GM21381 (cell line): ENCODE measurements at regions not wholly inside any gene's neighbourhood (a gene's known extent, or its start where the extent isn't known, plus 50 kb on each side); places are given as distances from the start of the nearest gene placed in this dataset.

Source experiments
- ATAC-seq: cut with Tn5 transposase; IDR thresholded peaks from one replicate; pipeline ENCODE4 v1.9.1; 2021; ENCODE audit warnings: mild to moderate bottlenecking, moderate library complexity; ENCODE audit not compliant: unreplicated experiment

GRCh38 chr1:104787866-104788510 is 1038.3 kb downstream of the AMY1C start:
- no peak for ATAC-seq

GRCh38 chr1:104791030-104791429 is 1041.3 kb downstream of the AMY1C start:
- ATAC-seq: no peak

- ATAC-seq: no peak
Observed at GRCh38 chr1:104794035-104794434, 1044.3 kb downstream of the AMY1C start.

- ATAC-seq: no peak
Observed at GRCh38 chr1:104795931-104796330, 1046.2 kb downstream of the AMY1C start.

DNA sequence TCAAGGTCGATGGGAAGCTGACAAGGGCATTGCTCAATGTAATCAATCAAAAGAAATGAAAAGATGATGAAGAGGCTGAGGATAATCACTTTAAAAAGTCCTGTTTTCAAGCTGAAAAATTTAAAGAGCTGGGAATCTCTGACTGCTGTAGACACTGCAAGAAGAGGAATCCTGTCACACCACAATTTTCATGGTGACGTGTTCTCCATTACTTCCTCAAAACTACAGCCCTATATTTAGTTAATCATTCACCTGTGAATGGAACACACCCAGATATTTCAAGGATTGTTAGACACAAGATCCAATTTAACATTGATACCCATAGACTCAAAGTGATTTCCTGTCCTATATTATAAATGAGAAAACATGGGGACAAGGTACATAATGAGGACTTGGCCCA is 1048.3 kb downstream of the AMY1C start:
- ATAC-seq: no peak

GRCh38 chr1:104801344-104801743 is 1051.6 kb downstream of the AMY1C start:
- no peak for ATAC-seq

DNA sequence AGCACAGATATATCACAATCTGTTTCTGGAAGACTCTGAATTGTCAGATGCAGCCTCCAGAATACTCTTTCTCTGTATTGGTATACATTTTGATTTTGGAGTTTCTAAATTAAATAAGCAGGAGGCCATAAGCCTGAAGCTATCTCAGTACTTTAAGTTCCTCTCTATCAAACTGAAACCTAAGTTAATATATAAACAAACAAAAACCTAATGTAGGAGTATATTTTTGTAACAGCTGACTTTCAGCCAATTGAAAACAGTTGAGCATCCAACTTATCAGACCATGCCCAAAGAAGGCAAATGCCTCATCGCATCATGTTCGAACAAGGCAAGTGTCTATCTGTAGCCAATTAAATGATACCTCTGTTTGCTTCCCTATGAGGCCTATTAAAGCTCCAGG is 1054.4 kb downstream of the AMY1C start:
- ATAC-seq: no peak

DNA sequence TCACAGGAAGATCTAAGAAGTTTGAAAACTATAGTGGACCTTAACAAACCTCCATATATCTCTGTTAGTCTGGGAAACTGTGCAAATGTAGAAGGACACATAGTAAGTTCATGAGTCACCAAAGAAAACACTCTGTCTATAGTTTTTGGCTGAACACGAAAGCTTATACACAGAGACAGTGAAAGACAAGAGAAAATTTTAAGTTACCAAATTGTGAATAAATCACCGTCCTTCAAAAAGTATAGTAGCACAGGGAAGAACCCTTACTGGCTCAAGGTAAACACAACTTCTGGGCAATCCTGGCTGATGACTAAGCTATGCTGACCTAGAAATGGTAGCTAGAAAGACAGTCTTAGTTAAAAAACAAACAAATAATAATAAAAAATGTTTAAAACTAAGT is 1057.9 kb downstream of the AMY1C start:
- ATAC-seq: no peak

DNA sequence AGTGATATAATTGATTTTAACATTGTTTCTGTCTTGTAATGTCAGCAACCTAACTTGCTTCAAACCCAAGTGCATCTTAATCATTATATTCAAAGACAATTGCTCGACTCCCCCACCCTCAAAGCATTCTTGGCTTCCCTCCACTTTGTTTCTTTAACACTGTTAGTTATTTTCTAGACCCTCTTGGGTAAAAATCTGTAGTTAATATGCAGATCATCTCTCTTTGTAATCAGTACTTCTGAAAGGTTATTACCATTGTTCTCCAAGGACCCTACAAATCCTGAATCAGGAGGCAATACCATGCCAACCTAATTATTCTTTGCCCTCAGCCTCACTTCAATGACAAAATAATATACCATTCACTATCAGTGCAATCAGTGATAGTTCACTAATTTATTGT is 1075.7 kb downstream of the AMY1C start:
- no peak for ATAC-seq

- ATAC-seq: no peak
Observed at GRCh38 chr1:104830534-104830933, 1080.8 kb downstream of the AMY1C start.

GRCh38 chr1:104852151-104852550 is 1102.5 kb downstream of the AMY1C start:
- no peak for ATAC-seq

GRCh38 chr1:104853276-104853675 is 1103.6 kb downstream of the AMY1C start:
- ATAC-seq: no peak

GRCh38 chr1:104854529-104854928 is 1104.8 kb downstream of the AMY1C start:
- no peak for ATAC-seq

DNA sequence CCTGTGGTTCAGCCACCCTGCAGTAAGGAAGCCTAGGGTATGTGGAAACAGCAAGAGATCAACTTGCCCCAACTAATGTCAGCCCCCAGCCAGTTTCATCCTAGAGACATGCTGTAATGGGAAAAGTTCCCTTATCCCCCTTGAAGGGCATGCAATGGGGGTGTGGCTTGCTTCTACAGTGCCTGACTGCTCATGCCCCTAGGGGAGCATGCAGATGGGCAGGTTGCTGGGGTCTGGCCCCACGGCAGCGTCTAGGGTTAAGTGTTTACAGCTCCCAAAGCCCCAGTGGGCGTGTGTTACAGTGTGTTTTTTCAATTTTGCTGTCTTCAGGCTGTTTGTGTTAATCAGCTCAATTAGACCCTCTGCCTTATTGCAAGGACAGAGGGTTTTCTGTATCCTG is 1105.9 kb downstream of the AMY1C start:
- no peak for ATAC-seq

- no peak for ATAC-seq
Observed at GRCh38 chr1:104856091-104856490, 1106.4 kb downstream of the AMY1C start.

DNA sequence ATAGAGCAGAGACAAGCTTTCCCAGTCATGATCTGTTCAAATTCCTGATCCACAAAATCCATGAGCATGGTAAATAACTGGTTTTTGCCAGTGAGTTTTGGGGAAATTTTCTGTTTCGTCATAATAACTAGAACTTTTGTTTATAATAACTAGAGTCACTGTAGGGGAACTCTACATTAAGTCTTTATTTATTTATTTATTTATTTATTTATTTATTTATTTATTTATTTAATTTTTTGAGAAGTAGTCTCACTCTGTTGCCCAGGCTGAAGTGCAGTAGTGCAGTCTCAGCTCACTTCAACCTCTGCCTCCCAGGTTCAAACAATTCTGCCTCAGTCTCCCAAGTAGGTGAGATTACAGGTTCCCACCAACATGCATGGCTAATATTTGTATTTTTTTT is 1106.8 kb downstream of the AMY1C start:
- ATAC-seq: no peak

DNA sequence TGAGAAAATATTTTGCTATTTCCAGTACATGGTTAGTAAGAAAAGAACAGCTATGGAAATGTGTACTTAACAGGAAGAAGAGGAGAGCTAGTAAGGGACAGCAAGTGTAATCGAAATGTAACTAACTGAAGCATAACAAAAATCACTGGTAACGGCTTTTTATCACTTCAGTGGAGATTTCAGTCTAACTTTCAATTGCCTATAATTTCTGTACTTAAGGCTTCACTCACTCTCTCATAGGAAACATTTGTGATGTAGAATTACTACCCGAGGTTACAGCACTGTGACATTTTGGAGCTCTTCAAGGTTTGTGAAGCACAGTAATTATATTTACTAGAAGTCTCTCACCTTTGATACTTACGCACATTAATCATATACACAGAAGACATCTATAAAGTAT is 1119.1 kb downstream of the AMY1C start:
- no peak for ATAC-seq

- ATAC-seq: peak; percentile 86
Observed at GRCh38 chr1:104874044-104874443, 1124.3 kb downstream of the AMY1C start.

DNA sequence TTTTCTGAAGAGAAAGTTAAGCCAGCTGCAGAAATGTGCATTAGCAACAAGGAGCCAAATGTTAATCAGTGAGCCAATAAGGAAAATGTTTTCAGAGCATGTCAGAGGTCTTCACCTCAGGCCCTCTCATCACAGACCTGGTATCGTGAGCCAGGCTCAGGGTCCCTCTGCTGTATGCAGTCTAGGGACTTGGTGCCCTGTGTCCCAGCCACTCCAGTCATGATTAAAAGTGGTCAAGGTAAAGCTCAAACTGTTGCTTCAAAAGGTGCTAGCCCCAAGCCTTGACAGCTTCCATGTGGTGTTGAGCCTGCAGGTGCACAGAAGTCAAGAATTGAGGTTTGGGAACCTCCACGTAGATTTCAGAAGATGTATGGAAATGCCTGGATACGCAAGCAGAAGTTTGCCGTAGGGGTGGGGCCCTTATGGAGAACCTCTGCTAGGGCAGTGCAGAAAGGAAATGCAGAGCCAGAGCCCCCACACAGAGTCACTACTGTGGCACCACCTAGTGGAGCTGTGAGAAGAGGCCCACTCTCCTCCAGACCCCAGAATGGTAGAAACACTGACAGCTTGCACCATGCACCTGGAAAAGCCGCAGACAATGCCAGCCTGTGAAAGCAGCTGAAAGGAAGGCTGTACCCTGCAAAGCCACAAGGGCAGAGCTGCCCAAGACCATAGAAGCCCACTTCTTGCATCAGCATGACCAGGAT is 1128.7 kb downstream of the AMY1C start:
- no peak for ATAC-seq

DNA sequence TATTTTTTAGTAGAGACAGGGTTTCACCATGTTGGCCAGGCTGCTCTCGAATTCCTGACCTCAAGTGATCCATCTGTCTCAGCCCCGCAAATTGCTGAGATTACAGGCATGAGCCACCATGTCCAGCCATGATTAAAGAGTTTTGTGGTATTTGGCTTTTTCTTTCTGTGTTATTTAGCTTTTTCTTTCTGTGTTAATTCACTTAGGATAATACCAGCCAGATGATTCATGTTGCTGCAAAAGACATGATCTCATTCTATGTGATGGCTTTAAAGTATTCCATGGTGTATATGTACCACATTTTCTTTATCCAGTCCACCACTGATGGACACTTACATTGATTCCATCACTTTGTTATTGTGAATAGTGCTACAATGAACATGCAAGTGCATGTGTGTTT is 1135.2 kb downstream of the AMY1C start:
- no peak for ATAC-seq

- no peak for ATAC-seq
Observed at GRCh38 chr1:104905322-104905721, 1155.6 kb downstream of the AMY1C start.

- ATAC-seq: no peak
Observed at GRCh38 chr1:104906141-104906540, 1156.4 kb downstream of the AMY1C start.

DNA sequence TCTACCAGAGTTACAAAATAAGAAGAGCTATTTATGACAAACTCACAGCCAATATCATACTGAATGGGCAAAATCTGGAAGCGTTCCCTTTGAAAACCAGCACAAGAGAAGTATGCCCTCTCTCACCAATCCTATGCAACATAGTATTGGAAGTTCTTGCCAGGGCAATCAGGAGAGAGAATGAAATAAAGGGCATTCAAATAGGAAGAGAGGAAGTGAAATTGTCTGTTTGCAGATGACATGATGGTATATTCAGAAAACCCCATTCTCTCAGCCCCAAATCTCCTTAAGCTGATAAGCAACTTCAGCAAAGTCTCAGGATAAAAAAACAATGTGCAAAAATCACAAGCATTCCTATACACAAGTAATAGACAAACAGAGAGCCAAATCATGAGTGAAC is 1169.5 kb downstream of the AMY1C start:
- no peak for ATAC-seq
